Fibroblast of lung (primary cell): ENCODE measurements at regions not wholly inside any gene's neighbourhood (a gene's known extent, or its start where the extent isn't known, plus 50 kb on each side); places are given as distances from the start of the nearest gene placed in this dataset.

Experiments
- DNase-seq, 2 donors: peaks; one replicate each; pipeline versions ENCODE4 v3.0.0 to v3.0.0-alpha.2; 2010; ENCODE audit warnings: low read depth in 2 of 2
- H2AFZ ChIP-seq: 2 replicates; pipeline ENCODE4 v1.5.1; 2012; ENCODE audit warnings: low read length, control low read depth, inconsistent platforms
- H3K27ac ChIP-seq: 2 replicates; pipeline ENCODE4 v1.5.1; 2011; ENCODE audit warnings: low read length, control low read depth; ENCODE audit not compliant: insufficient read depth
- H3K27me3 ChIP-seq: 2 replicates; pipeline ENCODE4 v1.5.1; 2011; ENCODE audit warnings: mild to moderate bottlenecking, low read length; ENCODE audit not compliant: control insufficient read depth, insufficient read depth
- H3K36me3 ChIP-seq: 2 replicates; pipeline ENCODE4 v1.5.1; 2011; ENCODE audit warnings: low read length; ENCODE audit not compliant: control insufficient read depth, insufficient read depth
- H3K4me1 ChIP-seq: 2 replicates; pipeline ENCODE4 v1.5.1; 2011; ENCODE audit warnings: low read length; ENCODE audit not compliant: control insufficient read depth, insufficient read depth; ENCODE audit errors: extremely low read depth
- H3K4me2 ChIP-seq: 2 replicates; pipeline ENCODE4 v1.5.1; 2011; ENCODE audit warnings: low read length, control low read depth; ENCODE audit not compliant: insufficient read depth; ENCODE audit errors: extremely low read depth
- H3K4me3 ChIP-seq, 4 experiments: fragments of 200-600 bp in 1 of 4; sonication (generic) in 1 of 4; replicated peaks in 1 of 4; 2 replicates each; pipeline ENCODE4 v1.5.1; 2011 to 2016; ENCODE audit warnings: low read length in 4 of 4, low read depth in 3 of 4, mild to moderate bottlenecking in 3 of 4, control low read depth in 2 of 4, inconsistent platforms in 1 of 4, mixed read lengths in 1 of 4; ENCODE audit not compliant: insufficient read depth in 1 of 4; ENCODE audit errors: control extremely low read depth in 1 of 4
- H3K79me2 ChIP-seq: 2 replicates; pipeline ENCODE4 v1.5.1; 2012; ENCODE audit warnings: mild to moderate bottlenecking, low read length, inconsistent platforms; ENCODE audit not compliant: control insufficient read depth, insufficient read depth
- H3K9ac ChIP-seq: 2 replicates; pipeline ENCODE4 v1.5.1; 2011; ENCODE audit warnings: mild to moderate bottlenecking, low read length, control low read depth; ENCODE audit not compliant: insufficient read depth
- H3K9me3 ChIP-seq: 2 replicates; pipeline ENCODE4 v1.5.1; 2012; ENCODE audit warnings: low read depth, low read length; ENCODE audit not compliant: control insufficient read depth, insufficient read depth
- H4K20me1 ChIP-seq: 2 replicates; pipeline ENCODE4 v1.5.1; 2011; ENCODE audit warnings: low read length; ENCODE audit not compliant: control insufficient read depth, insufficient read depth; ENCODE audit errors: extremely low read depth
- EZH2 ChIP-seq: IDR thresholded peaks from 2 replicates; pipeline ENCODE4 v1.5.1; 2012; ENCODE audit warnings: low read length, control low read depth, mild to moderate bottlenecking; ENCODE audit errors: missing control alignments
- TF ChIP-seq, protein P1 (sequence below), 2 donors: IDR thresholded peaks in 1 of 2; conservative IDR thresholded peaks in 1 of 2; 1 replicate in 1 of 2; 2 replicates in 1 of 2; pipeline ENCODE4 v1.5.1; 2011 to 2012; ENCODE audit warnings: low read length in 2 of 2, control low read depth in 1 of 2, inconsistent platforms in 1 of 2, low read depth in 1 of 2, mild to moderate bottlenecking in 1 of 2

DNA sequence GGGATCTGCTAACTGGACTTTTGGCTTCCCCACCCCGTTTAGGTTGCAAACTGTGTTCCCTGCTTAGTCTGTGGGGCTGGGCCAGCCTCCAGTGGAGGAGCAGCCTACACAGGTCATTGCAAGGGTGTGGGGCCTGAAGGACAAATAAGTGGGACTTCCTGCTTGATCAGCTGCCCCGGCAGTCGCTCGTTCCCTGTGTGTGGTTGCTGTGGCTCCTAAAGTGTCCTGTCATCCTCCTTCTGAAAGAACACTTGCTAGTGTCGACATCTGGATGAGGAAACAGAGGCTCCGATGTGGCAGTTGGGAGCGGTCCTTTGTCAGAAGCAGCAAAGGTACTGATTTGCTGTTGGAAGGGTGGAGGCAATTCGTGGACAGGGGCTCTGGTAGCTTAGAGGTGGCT lies 88.9 kb upstream of the TBCA start:
- no peak overlapping the region for H2AFZ ChIP-seq
- DNase-seq, result no peak
- no peaks in the 10 kb centered on the region for H4K20me1 ChIP-seq
- no peaks in the 10 kb centered on the region for H3K79me2 ChIP-seq
- TF ChIP-seq, protein P1, sequence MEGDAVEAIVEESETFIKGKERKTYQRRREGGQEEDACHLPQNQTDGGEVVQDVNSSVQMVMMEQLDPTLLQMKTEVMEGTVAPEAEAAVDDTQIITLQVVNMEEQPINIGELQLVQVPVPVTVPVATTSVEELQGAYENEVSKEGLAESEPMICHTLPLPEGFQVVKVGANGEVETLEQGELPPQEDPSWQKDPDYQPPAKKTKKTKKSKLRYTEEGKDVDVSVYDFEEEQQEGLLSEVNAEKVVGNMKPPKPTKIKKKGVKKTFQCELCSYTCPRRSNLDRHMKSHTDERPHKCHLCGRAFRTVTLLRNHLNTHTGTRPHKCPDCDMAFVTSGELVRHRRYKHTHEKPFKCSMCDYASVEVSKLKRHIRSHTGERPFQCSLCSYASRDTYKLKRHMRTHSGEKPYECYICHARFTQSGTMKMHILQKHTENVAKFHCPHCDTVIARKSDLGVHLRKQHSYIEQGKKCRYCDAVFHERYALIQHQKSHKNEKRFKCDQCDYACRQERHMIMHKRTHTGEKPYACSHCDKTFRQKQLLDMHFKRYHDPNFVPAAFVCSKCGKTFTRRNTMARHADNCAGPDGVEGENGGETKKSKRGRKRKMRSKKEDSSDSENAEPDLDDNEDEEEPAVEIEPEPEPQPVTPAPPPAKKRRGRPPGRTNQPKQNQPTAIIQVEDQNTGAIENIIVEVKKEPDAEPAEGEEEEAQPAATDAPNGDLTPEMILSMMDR (conservative IDR thresholded peaks at IDR 0.05 in 1 of 2, IDR thresholded peaks at IDR 0.05 in 1 of 2; ENCODE audit: low read depth in 1 of 2, low read length in 2 of 2), result no peak
- TF ChIP-seq EZH2, result no peak
- H3K4me1 ChIP-seq, result no peaks in the 10 kb centered on the region
- no peak overlapping the region for H3K9ac ChIP-seq
- no peaks in the 10 kb centered on the region for H3K9me3 ChIP-seq
- H3K27me3 ChIP-seq, result peaks cover 11% of the 10 kb centered on the region
- H3K4me3 ChIP-seq, result no peak overlapping the region
- no peak overlapping the region for H3K4me2 ChIP-seq
- H3K27ac ChIP-seq, result no peak overlapping the region
- H3K36me3 ChIP-seq, result no peaks in the 10 kb centered on the region

GRCh38 chr5:77863181-77863580 lies 87.0 kb upstream of the TBCA start:
- Histone ChIP-seq H3K9me3 (no peaks in the 10 kb centered on the region), H4K20me1 (no peaks in the 10 kb centered on the region), H3K27me3 (peaks cover 11% of the 10 kb centered on the region), H3K27ac (no peak overlapping the region), H3K9ac (no peak overlapping the region), H3K4me2 (no peak overlapping the region), H3K36me3 (no peaks in the 10 kb centered on the region), H2AFZ (no peak overlapping the region), H3K4me3 (no peak overlapping the region), H3K79me2 (no peaks in the 10 kb centered on the region), H3K4me1 (no peaks in the 10 kb centered on the region)
- no peak for DNase-seq
- TF ChIP-seq, protein P1 (conservative IDR thresholded peaks at IDR 0.05 in 1 of 2, IDR thresholded peaks at IDR 0.05 in 1 of 2; ENCODE audit: low read depth in 1 of 2, low read length in 2 of 2), result no peak
- no peak for TF ChIP-seq EZH2

GRCh38 chr5:77861576-77861975 lies 85.4 kb upstream of the TBCA start:
- Histone ChIP-seq H3K4me1 (no peaks in the 10 kb centered on the region), H3K27me3 (peaks cover 11% of the 10 kb centered on the region), H4K20me1 (no peaks in the 10 kb centered on the region), H3K4me3 (no peak overlapping the region), H3K9ac (no peak overlapping the region), H2AFZ (no peak overlapping the region), H3K79me2 (no peaks in the 10 kb centered on the region), H3K4me2 (no peak overlapping the region), H3K9me3 (no peaks in the 10 kb centered on the region), H3K27ac (no peak overlapping the region), H3K36me3 (no peaks in the 10 kb centered on the region)
- TF ChIP-seq, protein P1 (conservative IDR thresholded peaks at IDR 0.05 in 1 of 2, IDR thresholded peaks at IDR 0.05 in 1 of 2; ENCODE audit: low read depth in 1 of 2, low read length in 2 of 2), result no peak
- no peak for TF ChIP-seq EZH2
- no peak for DNase-seq
